GM12878 (cell line): ENCODE measurements at regions not wholly inside any gene's neighbourhood (a gene's known extent, or its start where the extent isn't known, plus 50 kb on each side); places are given as distances from the start of the nearest gene placed in this dataset.

Source experiments
- ATAC-seq: fragments of 200-7000 bp; cut with Tn5 transposase; 3 replicates; pipeline ENCODE4 v1.9.1; 2020; ENCODE audit warnings: mild to moderate bottlenecking, moderate library complexity
- BruUV-seq: library from RNA; stranded (reverse); fragments of 400-500 nt; replicated peaks from 2 replicates; lab custom pipeline; 2021; lab: Mats Ljungman, UMichigan
- CTCF ChIA-PET: fragments of 300-600 bp; sonication (Branson Sonifier 250); formaldehyde crosslinking; extraction: SDS; loops from one replicate; lab custom pipeline; 2021; ENCODE audit warnings: inconsistent platforms; lab: Yijun Ruan, JAX
- POLR2A ChIA-PET: fragments of 350-600 bp; formaldehyde crosslinking; extraction: SDS; loops from one replicate; lab custom pipeline; 2021; ENCODE audit warnings: inconsistent platforms; lab: Charles Lee
- RAD21 ChIA-PET: fragments of 300-600 bp; sonication (Branson Sonifier 250); formaldehyde crosslinking; loops from one replicate; lab custom pipeline; 2023; ENCODE audit warnings: antibody characterized with exemption; ENCODE audit not compliant: unreplicated experiment; lab: Charles Lee
- SMC1A ChIA-PET: fragments of 300-600 bp; sonication (Branson Sonifier 250); formaldehyde crosslinking; loops from one replicate; lab custom pipeline; 2023; ENCODE audit not compliant: unreplicated experiment, uncharacterized antibody; lab: Charles Lee
- DNase-seq: peaks from one replicate; pipeline ENCODE4 v3.0.0-alpha.2; 2011; ENCODE audit warnings: low read depth, low spot score
- FAIRE-seq: peaks from 3 replicates; lab custom pipeline; 2011; peaks lifted over from hg19 to GRCh38; lab: Jason Lieb, UNC
- H2AFZ ChIP-seq: 2 replicates; pipeline ENCODE4 v1.6.0; 2011; ENCODE audit warnings: low read depth, low read length, control low read depth; ENCODE audit not compliant: control insufficient read depth
- H3K27ac ChIP-seq: 2 replicates; pipeline ENCODE4 v1.5.1; 2011; ENCODE audit warnings: control low read depth; ENCODE audit not compliant: control insufficient read depth, insufficient read depth
- H3K27me3 ChIP-seq, 2 experiments: replicated peaks in 1 of 2; 2 replicates each; pipeline versions ENCODE4 v1.6.0 to v1.6.1; 2011; ENCODE audit warnings: low read length in 1 of 2; ENCODE audit not compliant: control insufficient read depth in 2 of 2, insufficient read depth in 2 of 2
- H3K36me3 ChIP-seq, 2 experiments: 2 replicates each; pipeline ENCODE4 v1.5.1; 2011; ENCODE audit warnings: low read length in 1 of 2; ENCODE audit not compliant: control insufficient read depth in 2 of 2, insufficient read depth in 2 of 2
- H3K4me1 ChIP-seq: 2 replicates; pipeline ENCODE4 v1.6.1; 2011; ENCODE audit warnings: mild to moderate bottlenecking, low read length, moderate library complexity, mixed read lengths; ENCODE audit not compliant: control insufficient read depth, insufficient read depth
- H3K4me2 ChIP-seq: 2 replicates; pipeline ENCODE4 v1.6.0; 2011; ENCODE audit warnings: control low read depth; ENCODE audit not compliant: control insufficient read depth, insufficient read depth
- H3K4me3 ChIP-seq: fragments of 200-600 bp; sonication (generic); 2 replicates; pipeline ENCODE4 v1.5.1; 2016
- H3K79me2 ChIP-seq: 2 replicates; pipeline ENCODE4 v1.6.0; 2011; ENCODE audit warnings: low read length; ENCODE audit not compliant: control insufficient read depth, insufficient read depth
- H3K9ac ChIP-seq: 2 replicates; pipeline ENCODE4 v1.8.0; 2011; ENCODE audit warnings: low read length, control low read depth, mixed read lengths; ENCODE audit not compliant: control insufficient read depth, insufficient read depth
- H3K9me3 ChIP-seq: replicated peaks from 3 replicates; pipeline ENCODE4 v1.5.1; 2011; ENCODE audit warnings: mild to moderate bottlenecking, low read length; ENCODE audit not compliant: control insufficient read depth, insufficient read depth
- H4K20me1 ChIP-seq: 2 replicates; pipeline ENCODE4 v1.6.0; 2011; ENCODE audit not compliant: control insufficient read depth, insufficient read depth
- BHLHE40 ChIP-seq, 2 experiments: fragments of 450-650 bp in 1 of 2; IDR thresholded peaks; 2 replicates each; pipeline ENCODE4 v1.6.1; 2011 to 2017; ENCODE audit warnings: low read depth in 2 of 2, borderline replicate concordance in 1 of 2, improper control_type of control experiment in 1 of 2, low read length in 1 of 2, mild to moderate bottlenecking in 1 of 2
- CHD2 ChIP-seq: IDR thresholded peaks from 2 replicates; pipeline ENCODE4 v1.6.1; 2011; ENCODE audit warnings: low read depth, low read length, improper control_type of control experiment, borderline replicate concordance
- CHD4 ChIP-seq: fragments of 200-600 bp; sonication (generic); IDR thresholded peaks from 2 replicates; pipeline ENCODE4 v1.6.1; 2016; ENCODE audit warnings: mild to moderate bottlenecking
- ELK1 ChIP-seq: IDR thresholded peaks from 2 replicates; pipeline ENCODE4 v1.6.1; 2012; ENCODE audit warnings: low read depth, low read length, improper control_type of control experiment
- IKZF2 ChIP-seq, 2 experiments: fragments of 450-650 bp; IDR thresholded peaks; 2 replicates each; pipeline ENCODE4 v1.6.1; 2017; ENCODE audit warnings: mild to moderate bottlenecking in 2 of 2, moderate library complexity in 2 of 2
- POLR2A ChIP-seq: IDR thresholded peaks from 2 replicates; pipeline ENCODE4 v1.6.1; 2011; ENCODE audit warnings: low read depth, mild to moderate bottlenecking, low read length
- POLR2AphosphoS2 ChIP-seq: IDR thresholded peaks from 2 replicates; pipeline ENCODE4 v1.6.1; 2011; ENCODE audit warnings: low read depth, mild to moderate bottlenecking, low read length, improper control_type of control experiment, moderate library complexity
- SKIL ChIP-seq: fragments of 450-650 bp; IDR thresholded peaks from 2 replicates; pipeline ENCODE4 v1.6.1; 2017; ENCODE audit warnings: mild to moderate bottlenecking, low read depth, inconsistent platforms; ENCODE audit not compliant: poor library complexity, severe bottlenecking
- ZNF207 ChIP-seq: fragments of 450-650 bp; IDR thresholded peaks from 2 replicates; pipeline ENCODE4 v1.6.1; 2014; ENCODE audit warnings: antibody characterized with exemption, mild to moderate bottlenecking, borderline replicate concordance
- WGBS: methylation state at CpG from one replicate; pipeline ENCODE4 v1.1.6; 2016; ENCODE audit warnings: low lambda C conversion rate; ENCODE audit not compliant: insufficient replicate concordance, insufficient coverage; ENCODE audit errors: missing lambda C conversion rate; 5-methylcytosine and 5-hydroxymethylcytosine counted together
- in situ Hi-C: fragments of 300-500 bp; cut with MboI; formaldehyde crosslinking; loops from 9 replicates; pipeline ENCODE4 v1.14.3; 2018; ENCODE audit warnings: mixed read lengths
- intact Hi-C: fragments of 100-400 bp; cut with micrococcal nuclease; formaldehyde crosslinking; loops from one replicate; pipeline ENCODE4 v1.14.2; 2022; ENCODE audit not compliant: unreplicated experiment

- H3K79me2 ChIP-seq: no peaks in the 10 kb centered on the region
- ChIA-PET POLR2A (no interaction called here), CTCF (no interaction called here), SMC1A (no interaction called here), RAD21 (no interaction called here)
- in situ Hi-C loops: no loop called here
- 74% methylated on average over 2 of the region's 2 CpGs for WGBS
- ATAC-seq (no peak), DNase-seq (no peak), FAIRE-seq (no peak)
- H3K4me1 ChIP-seq: no peaks in the 10 kb centered on the region
- H3K4me3 ChIP-seq: no peak overlapping the region
- H3K27ac ChIP-seq: no peak overlapping the region
- intact Hi-C loops: no loop called here
- no peak overlapping the region for H3K4me2 ChIP-seq
- H3K36me3 ChIP-seq: no peaks in the 10 kb centered on the region
- H4K20me1 ChIP-seq: no peaks in the 10 kb centered on the region
- no peak overlapping the region for H3K9ac ChIP-seq
- H3K9me3 ChIP-seq: no peaks in the 10 kb centered on the region
- TF ChIP-seq CHD4 (no peak), IKZF2 (IDR thresholded peaks at IDR 0.05) (no peak), SKIL (no peak), ZNF207 (no peak), CHD2 (no peak), ELK1 (no peak), BHLHE40 (IDR thresholded peaks at IDR 0.05; ENCODE audit: borderline replicate concordance in 1 of 2, low read depth in 2 of 2, low read length in 1 of 2) (no peak), POLR2A (no peak), POLR2AphosphoS2 (no peak)
- no peak overlapping the region for H2AFZ ChIP-seq
- no TSS peak for BruUV-seq
- no peaks in the 10 kb centered on the region for H3K27me3 ChIP-seq
Measured at GRCh38 chr13:73674570-73674969, 459.6 kb downstream of the KLF12 start.
